Suprapubic skin (tissue), 4 donors: ENCODE measurements at regions not wholly inside any gene's neighbourhood (a gene's known extent, or its start where the extent isn't known, plus 50 kb on each side); places are given as distances from the start of the nearest gene placed in this dataset.

Experiments
- CTCF ChIP-seq, 2 donors: fragments of 200-600 bp in 1 of 2; fragments of 450-650 bp in 1 of 2; sonication (generic) in 1 of 2; IDR thresholded peaks; one replicate each; pipeline ENCODE4 v1.5.1; 2016 to 2019; ENCODE audit warnings: antibody characterized with exemption in 2 of 2, mild to moderate bottlenecking in 1 of 2, moderate library complexity in 1 of 2
- POLR2A ChIP-seq, 2 donors: fragments of 450-650 bp; IDR thresholded peaks; one replicate each; pipeline ENCODE4 v1.6.1; 2017; ENCODE audit warnings: antibody characterized with exemption in 2 of 2, mild to moderate bottlenecking in 2 of 2, moderate library complexity in 2 of 2
- POLR2AphosphoS5 ChIP-seq, 3 donors: sonication (generic); formaldehyde crosslinking; IDR thresholded peaks; one replicate each; pipeline ENCODE4 v1.6.1; 2017; ENCODE audit warnings: antibody characterized with exemption in 3 of 3

- no peak for TF ChIP-seq CTCF (IDR thresholded peaks at IDR 0.05)
- no peak for TF ChIP-seq POLR2AphosphoS5 (IDR thresholded peaks at IDR 0.05)
- no peak for TF ChIP-seq POLR2A (IDR thresholded peaks at IDR 0.05)
These were observed 97.2 kb downstream of the NAV1 start for GRCh38 chr1:201636097-201636496.
